GM23338 (cell line): ENCODE measurements at regions not wholly inside any gene's neighbourhood (a gene's known extent, or its start where the extent isn't known, plus 50 kb on each side); places are given as distances from the start of the nearest gene placed in this dataset.

Source experiments
- ATAC-seq: fragments of 200-7000 bp; cut with Tn5 transposase; 3 replicates; pipeline ENCODE4 v1.9.1; 2020
- DNase-seq: peaks from one replicate; pipeline ENCODE4 v3.0.0-alpha.2; 2015; ENCODE audit warnings: low spot score
- H2AFZ ChIP-seq: fragments of 200-600 bp; sonication (generic); 2 replicates; pipeline ENCODE4 v1.8.0; 2016; ENCODE audit warnings: antibody characterized with exemption, mild to moderate bottlenecking, moderate library complexity
- H3F3A ChIP-seq: fragments of 200-600 bp; sonication (generic); replicated peaks from 2 replicates; pipeline ENCODE4 v1.8.0; 2017; ENCODE audit warnings: antibody characterized with exemption, mixed run types, low read depth
- H3K27ac ChIP-seq: fragments of 200-600 bp; sonication (generic); 2 replicates; pipeline ENCODE4 v1.6.1; 2016; ENCODE audit warnings: low read depth
- H3K27me3 ChIP-seq: fragments of 200-600 bp; sonication (generic); 2 replicates; pipeline ENCODE4 v1.8.0; 2016; ENCODE audit warnings: mild to moderate bottlenecking, mixed run types, moderate library complexity; ENCODE audit not compliant: insufficient read depth
- H3K36me3 ChIP-seq: fragments of 200-600 bp; sonication (generic); 2 replicates; pipeline ENCODE4 v1.8.0; 2016; ENCODE audit warnings: mild to moderate bottlenecking; ENCODE audit not compliant: insufficient read depth
- H3K4me1 ChIP-seq: fragments of 200-600 bp; sonication (generic); 2 replicates; pipeline ENCODE4 v1.8.0; 2016; ENCODE audit warnings: mild to moderate bottlenecking, moderate library complexity; ENCODE audit not compliant: insufficient read depth
- H3K4me2 ChIP-seq: fragments of 200-600 bp; sonication (generic); 2 replicates; pipeline ENCODE4 v1.7.1; 2017; ENCODE audit warnings: mixed run types
- H3K4me3 ChIP-seq: fragments of 200-600 bp; sonication (generic); 2 replicates; pipeline ENCODE4 v1.6.1; 2016; ENCODE audit warnings: mixed run types
- H3K79me2 ChIP-seq: fragments of 200-600 bp; sonication (generic); replicated peaks from 2 replicates; pipeline ENCODE4 v1.8.0; 2017; ENCODE audit warnings: mild to moderate bottlenecking; ENCODE audit not compliant: insufficient read depth
- H3K9me2 ChIP-seq: fragments of 200-600 bp; sonication (generic); 2 replicates; pipeline ENCODE4 v1.8.0; 2017; ENCODE audit not compliant: insufficient read depth
- H4K20me1 ChIP-seq: fragments of 200-600 bp; sonication (generic); replicated peaks from 2 replicates; pipeline ENCODE4 v1.8.0; 2017; ENCODE audit warnings: mild to moderate bottlenecking; ENCODE audit not compliant: insufficient read depth
- H3K27ac Mint-ChIP-seq: 2 replicates; pipeline ENCODE4 v1.8.0; 2020; ENCODE audit warnings: inconsistent platforms, mild to moderate bottlenecking, moderate library complexity, mixed read lengths
- H3K27me3 Mint-ChIP-seq: 3 replicates; pipeline ENCODE4 v1.8.0; 2022; ENCODE audit warnings: low read depth, mild to moderate bottlenecking, moderate library complexity, mixed read lengths, inconsistent platforms; ENCODE audit not compliant: insufficient read depth, poor library complexity
- H3K36me3 Mint-ChIP-seq: 3 replicates; pipeline ENCODE4 v1.8.0; 2021; ENCODE audit warnings: low read depth, mild to moderate bottlenecking, inconsistent platforms, moderate library complexity, mixed read lengths
- H3K4me1 Mint-ChIP-seq: 3 replicates; pipeline ENCODE4 v1.8.0; 2020; ENCODE audit warnings: mild to moderate bottlenecking, inconsistent platforms, mixed read lengths
- H3K4me3 Mint-ChIP-seq: 3 replicates; pipeline ENCODE4 v1.8.0; 2021; ENCODE audit warnings: moderate library complexity, mild to moderate bottlenecking, inconsistent platforms, mixed read lengths
- H3K9me3 Mint-ChIP-seq: 3 replicates; pipeline ENCODE4 v1.8.0; 2020; ENCODE audit warnings: moderate library complexity, mild to moderate bottlenecking, inconsistent platforms, mixed read lengths
- CREB1 ChIP-seq: fragments of 250-450 bp; sonication (Bioruptor Pico); IDR thresholded peaks from 2 replicates; pipeline ENCODE4 v1.5.0; 2020; ENCODE audit warnings: low read depth, mild to moderate bottlenecking, moderate library complexity
- CTCF ChIP-seq, 2 experiments: fragments of 200-600 bp in 1 of 2; sonication (generic) in 1 of 2; conservative IDR thresholded peaks; 2 replicates each; pipeline versions ENCODE4 v1.5.1 to v1.6.1; 2016 to 2017; ENCODE audit warnings: antibody characterized with exemption in 2 of 2, low read depth in 2 of 2, mild to moderate bottlenecking in 2 of 2, moderate library complexity in 1 of 2
- ETS1 ChIP-seq: IDR thresholded peaks from 2 replicates; pipeline ENCODE4 v1.6.1; 2016; ENCODE audit warnings: antibody characterized with exemption
- EZH2 ChIP-seq: fragments of 200-600 bp; sonication (generic); IDR thresholded peaks from one replicate; pipeline ENCODE4 v1.8.0; 2017; ENCODE audit warnings: antibody characterized with exemption, mild to moderate bottlenecking, low read depth; ENCODE audit not compliant: unreplicated experiment
- EZH2phosphoT487 ChIP-seq: fragments of 200-600 bp; sonication (generic); IDR thresholded peaks from one replicate; pipeline ENCODE4 v1.8.1; 2018; ENCODE audit warnings: antibody characterized with exemption; ENCODE audit not compliant: unreplicated experiment
- JUNB ChIP-seq: IDR thresholded peaks from one replicate; pipeline ENCODE4 v1.6.1; 2016; ENCODE audit warnings: antibody characterized with exemption; ENCODE audit not compliant: unreplicated experiment
- NANOG ChIP-seq: IDR thresholded peaks from 2 replicates; pipeline ENCODE4 v1.6.1; 2016; ENCODE audit warnings: antibody characterized with exemption, borderline replicate concordance
- TF ChIP-seq, protein P1 (sequence below): IDR thresholded peaks from one replicate; pipeline ENCODE4 v1.6.1; 2018; ENCODE audit warnings: antibody characterized with exemption; ENCODE audit not compliant: unreplicated experiment

- no peak for TF ChIP-seq CTCF (conservative IDR thresholded peaks at IDR 0.05; ENCODE audit: low read depth in 2 of 2)
- TF ChIP-seq NANOG, result no peak
- TF ChIP-seq, protein P1, sequence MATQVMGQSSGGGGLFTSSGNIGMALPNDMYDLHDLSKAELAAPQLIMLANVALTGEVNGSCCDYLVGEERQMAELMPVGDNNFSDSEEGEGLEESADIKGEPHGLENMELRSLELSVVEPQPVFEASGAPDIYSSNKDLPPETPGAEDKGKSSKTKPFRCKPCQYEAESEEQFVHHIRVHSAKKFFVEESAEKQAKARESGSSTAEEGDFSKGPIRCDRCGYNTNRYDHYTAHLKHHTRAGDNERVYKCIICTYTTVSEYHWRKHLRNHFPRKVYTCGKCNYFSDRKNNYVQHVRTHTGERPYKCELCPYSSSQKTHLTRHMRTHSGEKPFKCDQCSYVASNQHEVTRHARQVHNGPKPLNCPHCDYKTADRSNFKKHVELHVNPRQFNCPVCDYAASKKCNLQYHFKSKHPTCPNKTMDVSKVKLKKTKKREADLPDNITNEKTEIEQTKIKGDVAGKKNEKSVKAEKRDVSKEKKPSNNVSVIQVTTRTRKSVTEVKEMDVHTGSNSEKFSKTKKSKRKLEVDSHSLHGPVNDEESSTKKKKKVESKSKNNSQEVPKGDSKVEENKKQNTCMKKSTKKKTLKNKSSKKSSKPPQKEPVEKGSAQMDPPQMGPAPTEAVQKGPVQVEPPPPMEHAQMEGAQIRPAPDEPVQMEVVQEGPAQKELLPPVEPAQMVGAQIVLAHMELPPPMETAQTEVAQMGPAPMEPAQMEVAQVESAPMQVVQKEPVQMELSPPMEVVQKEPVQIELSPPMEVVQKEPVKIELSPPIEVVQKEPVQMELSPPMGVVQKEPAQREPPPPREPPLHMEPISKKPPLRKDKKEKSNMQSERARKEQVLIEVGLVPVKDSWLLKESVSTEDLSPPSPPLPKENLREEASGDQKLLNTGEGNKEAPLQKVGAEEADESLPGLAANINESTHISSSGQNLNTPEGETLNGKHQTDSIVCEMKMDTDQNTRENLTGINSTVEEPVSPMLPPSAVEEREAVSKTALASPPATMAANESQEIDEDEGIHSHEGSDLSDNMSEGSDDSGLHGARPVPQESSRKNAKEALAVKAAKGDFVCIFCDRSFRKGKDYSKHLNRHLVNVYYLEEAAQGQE, result no peak
- no peak for TF ChIP-seq EZH2phosphoT487
- TF ChIP-seq EZH2, result no peak
- no peak for TF ChIP-seq ETS1
Measured at GRCh38 chr19:29436591-29437103, 89.1 kb upstream of the VSTM2B start (continued).

GRCh38 chr19:29439021-29439420 lies 86.8 kb upstream of the VSTM2B start:
- no peak for ATAC-seq
- Histone ChIP-seq H3K27ac (no peak overlapping the region), H3K4me3 (no peak overlapping the region), H4K20me1 (no peaks in the 10 kb centered on the region), H3K9me2 (no peaks in the 10 kb centered on the region), H3K4me1 (no peaks in the 10 kb centered on the region), H3K79me2 (no peaks in the 10 kb centered on the region), H2AFZ (no peak overlapping the region), H3F3A (no peaks in the 10 kb centered on the region), H3K4me2 (no peak overlapping the region), H3K27me3 (no peaks in the 10 kb centered on the region), H3K36me3 (no peaks in the 10 kb centered on the region)
- Mint-ChIP-seq H3K36me3 (peaks cover 12% of the 10 kb centered on the region), H3K27me3 (peaks cover 17% of the 10 kb centered on the region), H3K4me3 (no peak overlapping the region), H3K27ac (no peak overlapping the region), H3K4me1 (no peaks in the 10 kb centered on the region), H3K9me3 (peaks cover 30% of the 10 kb centered on the region)
- no peak for DNase-seq
- TF ChIP-seq JUNB (no peak), CTCF (conservative IDR thresholded peaks at IDR 0.05; ENCODE audit: low read depth in 2 of 2) (no peak), ETS1 (no peak), CREB1 (CRISPR knock-in tag) (no peak)
